K562 (cell line): ENCODE measurements at regions not wholly inside any gene's neighbourhood (a gene's known extent, or its start where the extent isn't known, plus 50 kb on each side); places are given as distances from the start of the nearest gene placed in this dataset.

ENCODE experiments used
- ATF6 ChIP-seq: sonication (generic); formaldehyde crosslinking; IDR thresholded peaks from 2 replicates; pipeline ENCODE4 v1.4.0; 2020; ENCODE audit warnings: mild to moderate bottlenecking, missing genetic modification reagents
- BCOR ChIP-seq: fragments of 450-650 bp; IDR thresholded peaks from 2 replicates; pipeline ENCODE4 v1.6.1; 2016
- CEBPG ChIP-seq, 3 experiments: fragments of 200-800 bp in 1 of 3; sonication (Bioruptor generic) in 1 of 3; sonication (generic) in 1 of 3; formaldehyde crosslinking in 1 of 3; IDR thresholded peaks in 2 of 3; conservative IDR thresholded peaks in 1 of 3; 2 replicates each; pipeline versions ENCODE4 v1.6.1 to v1.8.0; 2016 to 2022; ENCODE audit warnings: missing compliant biosample characterization in 2 of 3, missing genetic modification characterization in 2 of 3, mild to moderate bottlenecking in 1 of 3, missing genetic modification reagents in 1 of 3
- CREBBP ChIP-seq: IDR thresholded peaks from one replicate; pipeline ENCODE4 v1.6.1; 2012; ENCODE audit warnings: low read depth, mild to moderate bottlenecking, control low read depth, inconsistent platforms, low read length
- DPF2 ChIP-seq: fragments of 450-650 bp; IDR thresholded peaks from 2 replicates; pipeline ENCODE4 v1.6.1; 2016
- GATAD2A ChIP-seq: fragments of 450-650 bp; IDR thresholded peaks from 2 replicates; pipeline ENCODE4 v1.6.1; 2017
- GTF2B ChIP-seq: IDR thresholded peaks from 2 replicates; pipeline ENCODE4 v1.6.1; 2011; ENCODE audit not compliant: insufficient read length; ENCODE audit errors: extremely low read depth
- HDAC1 ChIP-seq, 2 experiments: fragments of 450-650 bp; IDR thresholded peaks; 2 replicates each; pipeline ENCODE4 v1.6.1; 2016 to 2017; ENCODE audit warnings: inconsistent platforms in 1 of 2, mild to moderate bottlenecking in 1 of 2, moderate library complexity in 1 of 2
- HDAC3 ChIP-seq: fragments of 450-650 bp; IDR thresholded peaks from 2 replicates; pipeline ENCODE4 v1.6.1; 2018; ENCODE audit warnings: borderline replicate concordance, mild to moderate bottlenecking, moderate library complexity; ENCODE audit not compliant: partially characterized antibody
- HNRNPLL ChIP-seq: fragments of 200-400 bp; formaldehyde crosslinking; IDR thresholded peaks from 2 replicates; pipeline ENCODE4 v1.6.1; 2017; ENCODE audit warnings: low read length, low read depth, mild to moderate bottlenecking; ENCODE audit not compliant: poor library complexity, severe bottlenecking
- MCM5 ChIP-seq: fragments of 450-650 bp; IDR thresholded peaks from 2 replicates; pipeline ENCODE4 v1.6.1; 2016; ENCODE audit warnings: low read depth
- MTF1 ChIP-seq: fragments of 250-450 bp; sonication (Bioruptor Pico); IDR thresholded peaks from 2 replicates; pipeline ENCODE4 v1.9.0; 2021; ENCODE audit warnings: moderate library complexity, mild to moderate bottlenecking, inconsistent platforms, borderline replicate concordance
- POLR2A ChIP-seq: fragments of 450-650 bp; conservative IDR thresholded peaks from 2 replicates; pipeline ENCODE4 v1.6.1; 2016
- RBM14 ChIP-seq: fragments of 200-400 bp; formaldehyde crosslinking; IDR thresholded peaks from 2 replicates; pipeline ENCODE4 v1.6.1; 2018; ENCODE audit warnings: low read depth, mild to moderate bottlenecking, low read length, moderate library complexity, borderline replicate concordance; ENCODE audit not compliant: insufficient read depth
- RBM17 ChIP-seq: fragments of 200-400 bp; formaldehyde crosslinking; IDR thresholded peaks from 2 replicates; pipeline ENCODE4 v1.6.1; 2017; ENCODE audit warnings: low read depth, mild to moderate bottlenecking, low read length, borderline replicate concordance
- SRF ChIP-seq, 2 experiments: fragments of 250-450, 450-650 bp in 1 of 2; sonication (Bioruptor Pico) in 1 of 2; sonication (generic) in 1 of 2; formaldehyde crosslinking; IDR thresholded peaks; 2 replicates each; pipeline versions ENCODE4 v1.5.0 to v1.5.1; 2020 to 2022; ENCODE audit warnings: mild to moderate bottlenecking in 1 of 2, missing genetic modification reagents in 1 of 2
- TEAD2 ChIP-seq: fragments of 450-650 bp; IDR thresholded peaks from 2 replicates; pipeline ENCODE4 v1.6.1; 2016; ENCODE audit warnings: missing genetic modification characterization, control low read depth, missing compliant biosample characterization
- THRAP3 ChIP-seq: fragments of 450-650 bp; IDR thresholded peaks from 2 replicates; pipeline ENCODE4 v1.6.1; 2016; ENCODE audit warnings: mild to moderate bottlenecking, inconsistent platforms, borderline replicate concordance
- TRIM24 ChIP-seq, 2 experiments: fragments of 450-650 bp; IDR thresholded peaks; 2 replicates each; pipeline ENCODE4 v1.6.1; 2016
- TSHZ1 ChIP-seq: fragments of 250-450 bp; sonication (Bioruptor Pico); IDR thresholded peaks from 2 replicates; pipeline ENCODE4 v1.4.0; 2020; ENCODE audit warnings: mild to moderate bottlenecking, moderate library complexity
- ZNF217 ChIP-seq: sonication (generic); formaldehyde crosslinking; IDR thresholded peaks from 2 replicates; pipeline ENCODE4 v1.8.0; 2022; ENCODE audit warnings: mild to moderate bottlenecking, missing genetic modification reagents
- ZNF224 ChIP-seq: sonication (generic); formaldehyde crosslinking; IDR thresholded peaks from 2 replicates; pipeline ENCODE4 v1.8.0; 2022; ENCODE audit warnings: mild to moderate bottlenecking, missing genetic modification reagents
- ZNF239 ChIP-seq: fragments of 250-450 bp; sonication (Bioruptor Pico); IDR thresholded peaks from 2 replicates; pipeline ENCODE4 v1.4.0; 2020; ENCODE audit warnings: mild to moderate bottlenecking
- ZNF561 ChIP-seq: fragments of 450-650 bp; formaldehyde crosslinking; conservative IDR thresholded peaks from 2 replicates; pipeline ENCODE4 v1.4.0; 2020; ENCODE audit warnings: mild to moderate bottlenecking, moderate library complexity

GRCh38 chr7:101733713-101734475 is 83.5 kb upstream of the CUX1 start (continued):
- TF ChIP-seq TSHZ1 (CRISPR knock-in tag) (no peak), ZNF561 (CRISPR knock-in tag) (no peak), CEBPG (CRISPR knock-in tag; IDR thresholded peaks at IDR 0.05) (no peak), CEBPG (tag; conservative IDR thresholded peaks at IDR 0.05 in 1 of 2, IDR thresholded peaks at IDR 0.05 in 1 of 2) (peak in 1 of 2 experiments; percentile 68; a peak in 2 of 4 replicates), ZNF217 (no peak), ZNF224 (CRISPR knock-in tag) (no peak), GATAD2A (no peak), RBM14 (no peak), CREBBP (no peak), SRF (CRISPR knock-in tag; IDR thresholded peaks at IDR 0.05) (0 out of 4 replicates have a peak, but pooled peaks of 1 of the 2 experiments have one; percentile 43), TEAD2 (tag) (no peak), MCM5 (no peak), HDAC3 (no peak), HNRNPLL (no peak), GTF2B (no peak), THRAP3 (no peak), MTF1 (CRISPR knock-in tag) (no peak), RBM17 (no peak), ATF6 (CRISPR knock-in tag) (no peak), DPF2 (no peak; the same call in 1 of the 2 replicates), ZNF239 (no peak), HDAC1 (IDR thresholded peaks at IDR 0.05) (peak in 1 of 2 experiments; percentile 71; a peak in 2 of 4 replicates), BCOR (peak; percentile 95), TRIM24 (IDR thresholded peaks at IDR 0.05) (no peak), POLR2A (peak; percentile 65)
